GM23338 (cell line): ENCODE measurements at regions not wholly inside any gene's neighbourhood (a gene's known extent, or its start where the extent isn't known, plus 50 kb on each side); places are given as distances from the start of the nearest gene placed in this dataset.
A peak's percentile ranks its signal among the peaks of the same experiment; 100 is the strongest.

Experiments
- ATAC-seq: fragments of 200-7000 bp; cut with Tn5 transposase; 3 replicates; pipeline ENCODE4 v1.9.1; 2020
- DNase-seq: peaks from one replicate; pipeline ENCODE4 v3.0.0-alpha.2; 2015; ENCODE audit warnings: low spot score
- H2AFZ ChIP-seq: fragments of 200-600 bp; sonication (generic); 2 replicates; pipeline ENCODE4 v1.8.0; 2016; ENCODE audit warnings: antibody characterized with exemption, mild to moderate bottlenecking, moderate library complexity
- H3F3A ChIP-seq: fragments of 200-600 bp; sonication (generic); replicated peaks from 2 replicates; pipeline ENCODE4 v1.8.0; 2017; ENCODE audit warnings: antibody characterized with exemption, mixed run types, low read depth
- H3K27ac ChIP-seq: fragments of 200-600 bp; sonication (generic); 2 replicates; pipeline ENCODE4 v1.6.1; 2016; ENCODE audit warnings: low read depth
- H3K27me3 ChIP-seq: fragments of 200-600 bp; sonication (generic); 2 replicates; pipeline ENCODE4 v1.8.0; 2016; ENCODE audit warnings: mild to moderate bottlenecking, mixed run types, moderate library complexity; ENCODE audit not compliant: insufficient read depth
- H3K36me3 ChIP-seq: fragments of 200-600 bp; sonication (generic); 2 replicates; pipeline ENCODE4 v1.8.0; 2016; ENCODE audit warnings: mild to moderate bottlenecking; ENCODE audit not compliant: insufficient read depth
- H3K4me1 ChIP-seq: fragments of 200-600 bp; sonication (generic); 2 replicates; pipeline ENCODE4 v1.8.0; 2016; ENCODE audit warnings: mild to moderate bottlenecking, moderate library complexity; ENCODE audit not compliant: insufficient read depth
- H3K4me2 ChIP-seq: fragments of 200-600 bp; sonication (generic); 2 replicates; pipeline ENCODE4 v1.7.1; 2017; ENCODE audit warnings: mixed run types
- H3K4me3 ChIP-seq: fragments of 200-600 bp; sonication (generic); 2 replicates; pipeline ENCODE4 v1.6.1; 2016; ENCODE audit warnings: mixed run types
- H3K79me2 ChIP-seq: fragments of 200-600 bp; sonication (generic); replicated peaks from 2 replicates; pipeline ENCODE4 v1.8.0; 2017; ENCODE audit warnings: mild to moderate bottlenecking; ENCODE audit not compliant: insufficient read depth
- H3K9me2 ChIP-seq: fragments of 200-600 bp; sonication (generic); 2 replicates; pipeline ENCODE4 v1.8.0; 2017; ENCODE audit not compliant: insufficient read depth
- H4K20me1 ChIP-seq: fragments of 200-600 bp; sonication (generic); replicated peaks from 2 replicates; pipeline ENCODE4 v1.8.0; 2017; ENCODE audit warnings: mild to moderate bottlenecking; ENCODE audit not compliant: insufficient read depth
- H3K27ac Mint-ChIP-seq: 2 replicates; pipeline ENCODE4 v1.8.0; 2020; ENCODE audit warnings: inconsistent platforms, mild to moderate bottlenecking, moderate library complexity, mixed read lengths
- H3K27me3 Mint-ChIP-seq: 3 replicates; pipeline ENCODE4 v1.8.0; 2022; ENCODE audit warnings: low read depth, mild to moderate bottlenecking, moderate library complexity, mixed read lengths, inconsistent platforms; ENCODE audit not compliant: insufficient read depth, poor library complexity
- H3K36me3 Mint-ChIP-seq: 3 replicates; pipeline ENCODE4 v1.8.0; 2021; ENCODE audit warnings: low read depth, mild to moderate bottlenecking, inconsistent platforms, moderate library complexity, mixed read lengths
- H3K4me1 Mint-ChIP-seq: 3 replicates; pipeline ENCODE4 v1.8.0; 2020; ENCODE audit warnings: mild to moderate bottlenecking, inconsistent platforms, mixed read lengths
- H3K4me3 Mint-ChIP-seq: 3 replicates; pipeline ENCODE4 v1.8.0; 2021; ENCODE audit warnings: moderate library complexity, mild to moderate bottlenecking, inconsistent platforms, mixed read lengths
- H3K9me3 Mint-ChIP-seq: 3 replicates; pipeline ENCODE4 v1.8.0; 2020; ENCODE audit warnings: moderate library complexity, mild to moderate bottlenecking, inconsistent platforms, mixed read lengths
- CREB1 ChIP-seq: fragments of 250-450 bp; sonication (Bioruptor Pico); IDR thresholded peaks from 2 replicates; pipeline ENCODE4 v1.5.0; 2020; ENCODE audit warnings: low read depth, mild to moderate bottlenecking, moderate library complexity
- EZH2 ChIP-seq: fragments of 200-600 bp; sonication (generic); IDR thresholded peaks from one replicate; pipeline ENCODE4 v1.8.0; 2017; ENCODE audit warnings: antibody characterized with exemption, mild to moderate bottlenecking, low read depth; ENCODE audit not compliant: unreplicated experiment
- EZH2phosphoT487 ChIP-seq: fragments of 200-600 bp; sonication (generic); IDR thresholded peaks from one replicate; pipeline ENCODE4 v1.8.1; 2018; ENCODE audit warnings: antibody characterized with exemption; ENCODE audit not compliant: unreplicated experiment
- POLR2AphosphoS5 ChIP-seq: IDR thresholded peaks from 2 replicates; pipeline ENCODE4 v1.6.1; 2016; ENCODE audit warnings: antibody characterized with exemption, low read depth
- REST ChIP-seq: IDR thresholded peaks from one replicate; pipeline ENCODE4 v1.6.1; 2018; ENCODE audit warnings: antibody characterized with exemption; ENCODE audit not compliant: unreplicated experiment
- STAT1 ChIP-seq: IDR thresholded peaks from one replicate; pipeline ENCODE4 v1.6.1; 2016; ENCODE audit warnings: antibody characterized with exemption; ENCODE audit not compliant: unreplicated experiment
- ZNF114 ChIP-seq: fragments of 250-450 bp; sonication (Bioruptor Pico); IDR thresholded peaks from 2 replicates; pipeline ENCODE4 v1.5.0; 2020; ENCODE audit warnings: mild to moderate bottlenecking, moderate library complexity
- ZNF331 ChIP-seq: fragments of 250-450 bp; sonication (Bioruptor Pico); IDR thresholded peaks from 2 replicates; pipeline ENCODE4 v1.5.0; 2020; ENCODE audit warnings: low read depth, mild to moderate bottlenecking, moderate library complexity

- TF ChIP-seq REST, result no peak
Observed at GRCh38 chr7:42311195-42311594, 74.2 kb upstream of the GLI3 start (continued).

- Histone ChIP-seq H2AFZ (peak overlapping the region; percentile 72), H3K79me2 (no peaks in the 10 kb centered on the region), H3K27me3 (no peaks in the 10 kb centered on the region), H3K27ac (no peak overlapping the region), H4K20me1 (no peaks in the 10 kb centered on the region), H3K4me3 (no peak overlapping the region), H3K36me3 (no peaks in the 10 kb centered on the region), H3K4me2 (no peak overlapping the region), H3F3A (no peaks in the 10 kb centered on the region), H3K4me1 (no peaks in the 10 kb centered on the region), H3K9me2 (0 out of 2 replicates have a peak, but pooled peaks cover under 1% of the 10 kb centered on the region)
- H3K4me3 Mint-ChIP-seq, result no peak overlapping the region
- no peaks in the 10 kb centered on the region for H3K9me3 Mint-ChIP-seq
- no peaks in the 10 kb centered on the region for H3K36me3 Mint-ChIP-seq
- DNase-seq (no peak), ATAC-seq (no peak)
- no peaks in the 10 kb centered on the region for H3K27me3 Mint-ChIP-seq
- H3K27ac Mint-ChIP-seq, result 0 out of 2 replicates have a peak overlapping the region, but pooled peaks have one; percentile 36
- H3K4me1 Mint-ChIP-seq, result no peaks in the 10 kb centered on the region
- no peak for TF ChIP-seq POLR2AphosphoS5
- no peak for TF ChIP-seq ZNF114 (CRISPR knock-in tag)
- TF ChIP-seq ZNF331 (CRISPR knock-in tag), result no peak
- TF ChIP-seq EZH2, result no peak
- TF ChIP-seq REST, result no peak
- no peak for TF ChIP-seq STAT1
Observed at GRCh38 chr7:42292991-42293521, 56.0 kb upstream of the GLI3 start.

GRCh38 chr7:42289473-42289872, 52.5 kb upstream of the GLI3 start:
- no peaks in the 10 kb centered on the region for H3K27me3 Mint-ChIP-seq
- H3K27ac Mint-ChIP-seq, result no peak overlapping the region
- Histone ChIP-seq H3K27ac (no peak overlapping the region), H3K27me3 (no peaks in the 10 kb centered on the region), H3K9me2 (0 out of 2 replicates have a peak, but pooled peaks cover 4% of the 10 kb centered on the region), H4K20me1 (no peaks in the 10 kb centered on the region), H3K4me1 (no peaks in the 10 kb centered on the region), H3K4me2 (no peak overlapping the region), H3F3A (no peaks in the 10 kb centered on the region), H3K36me3 (no peaks in the 10 kb centered on the region), H2AFZ (no peak overlapping the region), H3K4me3 (no peak overlapping the region), H3K79me2 (no peaks in the 10 kb centered on the region)
- H3K4me1 Mint-ChIP-seq, result no peaks in the 10 kb centered on the region
- H3K36me3 Mint-ChIP-seq, result no peaks in the 10 kb centered on the region
- no peak for TF ChIP-seq CREB1
- TF ChIP-seq EZH2phosphoT487, result no peak
- no peak for TF ChIP-seq ZNF331 (CRISPR knock-in tag)
- no peak for TF ChIP-seq STAT1
- no peak for TF ChIP-seq ZNF114 (CRISPR knock-in tag)
- TF ChIP-seq POLR2AphosphoS5, result no peak
- no peak for TF ChIP-seq EZH2
- no peak for DNase-seq
- ATAC-seq, result no peak
- no peaks in the 10 kb centered on the region for H3K9me3 Mint-ChIP-seq
- no peak overlapping the region for H3K4me3 Mint-ChIP-seq
